HCT116 (cell line): ENCODE measurements at regions not wholly inside any gene's neighbourhood (a gene's known extent, or its start where the extent isn't known, plus 50 kb on each side); places are given as distances from the start of the nearest gene placed in this dataset.

Experiments used
- CTCF ChIP-seq, 3 experiments: fragments of 200-600 bp in 1 of 3; sonication (generic) in 1 of 3; IDR thresholded peaks in 2 of 3; conservative IDR thresholded peaks in 1 of 3; 2 replicates each; pipeline ENCODE4 v1.5.1; 2012 to 2017; ENCODE audit warnings: low read depth in 2 of 3, low read length in 2 of 3, antibody characterized with exemption in 1 of 3, borderline replicate concordance in 1 of 3, control low read depth in 1 of 3, mild to moderate bottlenecking in 1 of 3, mixed read lengths in 1 of 3, mixed run types in 1 of 3, moderate library complexity in 1 of 3; ENCODE audit not compliant: insufficient read depth in 1 of 3
- EZH2phosphoT487 ChIP-seq: fragments of 200-600 bp; IDR thresholded peaks from 2 replicates; pipeline ENCODE4 v1.6.1; 2018; ENCODE audit warnings: antibody characterized with exemption, borderline replicate concordance
- POLR2A ChIP-seq: IDR thresholded peaks from 2 replicates; pipeline ENCODE4 v1.7.0; 2011; ENCODE audit warnings: borderline replicate concordance; ENCODE audit not compliant: insufficient read depth, insufficient read length; ENCODE audit errors: extremely low read depth
- REST ChIP-seq: IDR thresholded peaks from 2 replicates; pipeline ENCODE4 v1.6.1; 2012; ENCODE audit warnings: low read depth
- YY1 ChIP-seq: IDR thresholded peaks from 2 replicates; pipeline ENCODE4 v1.6.1; 2011; ENCODE audit warnings: low read length, low read depth, moderate library complexity, mild to moderate bottlenecking; ENCODE audit not compliant: insufficient replicate concordance; ENCODE audit errors: extremely low read depth

- TF ChIP-seq CTCF (IDR thresholded peaks at IDR 0.05 in 2 of 3, conservative IDR thresholded peaks at IDR 0.05 in 1 of 3; ENCODE audit: borderline replicate concordance in 1 of 3, insufficient read depth in 1 of 3, low read depth in 2 of 3, low read length in 2 of 3) (no peak), YY1 (no peak), EZH2phosphoT487 (no peak), POLR2A (no peak), REST (no peak)
Observed at GRCh38 chr4:106584337-106584989, 215.9 kb upstream of the GIMD1 start.
